Upper lobe of right lung (tissue), 1 donor: ENCODE measurements at regions not wholly inside any gene's neighbourhood (a gene's known extent, or its start where the extent isn't known, plus 50 kb on each side); places are given as distances from the start of the nearest gene placed in this dataset.

Experiments
- ATAC-seq: fragments of 200-7000 bp; cut with Tn5 transposase; one replicate; pipeline ENCODE4 v1.9.1; 2020; ENCODE audit warnings: mild to moderate bottlenecking, moderate library complexity
- DNase-seq: peaks from one replicate; pipeline ENCODE4 v3.0.0-alpha.2; 2020
- H3K27ac ChIP-seq: fragments of 200-600 bp; one replicate; pipeline ENCODE4 v1.8.0; 2022
- H3K27me3 ChIP-seq: fragments of 200-600 bp; one replicate; pipeline ENCODE4 v1.8.0; 2022; ENCODE audit warnings: mild to moderate bottlenecking
- H3K36me3 ChIP-seq: fragments of 200-600 bp; one replicate; pipeline ENCODE4 v1.8.0; 2022
- H3K4me1 ChIP-seq: fragments of 200-600 bp; one replicate; pipeline ENCODE4 v1.8.0; 2022
- H3K4me3 ChIP-seq: fragments of 200-600 bp; one replicate; pipeline ENCODE4 v1.8.0; 2022; ENCODE audit warnings: mild to moderate bottlenecking
- H3K9me3 ChIP-seq: fragments of 200-600 bp; one replicate; pipeline ENCODE4 v1.8.0; 2022
- intact Hi-C: fragments of 100-400 bp; cut with DNase I; formaldehyde crosslinking; loops from one replicate; pipeline ENCODE4 v1.11.0; 2022
- TF ChIP-seq, protein P1 (sequence below): fragments of 200-600 bp; IDR thresholded peaks from one replicate; pipeline ENCODE4 v1.8.0; 2022; ENCODE audit warnings: antibody characterized with exemption
- donor health status: DM: no; HTN: yes; CAD: no; lungs with severe emphysema.

DNA sequence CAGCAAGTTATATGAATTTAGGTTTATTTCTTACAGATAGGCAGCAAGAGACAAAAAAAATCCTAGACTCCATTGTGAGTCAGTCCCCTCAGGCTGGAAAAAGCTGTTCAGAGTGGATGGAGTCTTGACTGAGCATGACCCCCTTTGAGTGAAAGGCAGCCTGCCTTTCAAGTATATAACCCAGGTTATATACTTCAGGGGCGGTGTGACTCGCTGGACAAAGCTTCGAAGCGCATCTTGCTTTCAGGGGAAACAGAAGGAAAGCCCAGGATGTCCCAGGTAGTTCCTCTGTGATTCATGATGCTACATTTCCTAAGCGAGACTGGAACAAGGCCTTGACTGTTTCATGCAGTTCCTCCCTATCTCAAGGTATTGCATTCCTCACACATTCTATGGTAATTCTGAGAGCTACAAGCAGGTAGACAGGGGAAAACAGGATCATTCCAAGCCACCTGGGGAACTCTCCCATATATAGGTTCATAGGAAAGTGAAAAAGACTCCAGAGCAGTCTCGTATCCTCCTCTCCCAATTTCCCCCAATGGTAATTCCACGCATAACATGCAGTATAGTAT, 1244.1 kb upstream of the CDH6 start:
- H3K27ac ChIP-seq: no peak overlapping the region
- no peaks in the 10 kb centered on the region for H3K9me3 ChIP-seq
- ATAC-seq (no peak), DNase-seq (no peak)
- no peaks in the 10 kb centered on the region for H3K27me3 ChIP-seq
- TF ChIP-seq, protein P1, sequence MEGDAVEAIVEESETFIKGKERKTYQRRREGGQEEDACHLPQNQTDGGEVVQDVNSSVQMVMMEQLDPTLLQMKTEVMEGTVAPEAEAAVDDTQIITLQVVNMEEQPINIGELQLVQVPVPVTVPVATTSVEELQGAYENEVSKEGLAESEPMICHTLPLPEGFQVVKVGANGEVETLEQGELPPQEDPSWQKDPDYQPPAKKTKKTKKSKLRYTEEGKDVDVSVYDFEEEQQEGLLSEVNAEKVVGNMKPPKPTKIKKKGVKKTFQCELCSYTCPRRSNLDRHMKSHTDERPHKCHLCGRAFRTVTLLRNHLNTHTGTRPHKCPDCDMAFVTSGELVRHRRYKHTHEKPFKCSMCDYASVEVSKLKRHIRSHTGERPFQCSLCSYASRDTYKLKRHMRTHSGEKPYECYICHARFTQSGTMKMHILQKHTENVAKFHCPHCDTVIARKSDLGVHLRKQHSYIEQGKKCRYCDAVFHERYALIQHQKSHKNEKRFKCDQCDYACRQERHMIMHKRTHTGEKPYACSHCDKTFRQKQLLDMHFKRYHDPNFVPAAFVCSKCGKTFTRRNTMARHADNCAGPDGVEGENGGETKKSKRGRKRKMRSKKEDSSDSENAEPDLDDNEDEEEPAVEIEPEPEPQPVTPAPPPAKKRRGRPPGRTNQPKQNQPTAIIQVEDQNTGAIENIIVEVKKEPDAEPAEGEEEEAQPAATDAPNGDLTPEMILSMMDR: no peak
- H3K4me1 ChIP-seq: no peaks in the 10 kb centered on the region
- intact Hi-C loops: no loop called here
- no peak overlapping the region for H3K4me3 ChIP-seq
- H3K36me3 ChIP-seq: no peaks in the 10 kb centered on the region

DNA sequence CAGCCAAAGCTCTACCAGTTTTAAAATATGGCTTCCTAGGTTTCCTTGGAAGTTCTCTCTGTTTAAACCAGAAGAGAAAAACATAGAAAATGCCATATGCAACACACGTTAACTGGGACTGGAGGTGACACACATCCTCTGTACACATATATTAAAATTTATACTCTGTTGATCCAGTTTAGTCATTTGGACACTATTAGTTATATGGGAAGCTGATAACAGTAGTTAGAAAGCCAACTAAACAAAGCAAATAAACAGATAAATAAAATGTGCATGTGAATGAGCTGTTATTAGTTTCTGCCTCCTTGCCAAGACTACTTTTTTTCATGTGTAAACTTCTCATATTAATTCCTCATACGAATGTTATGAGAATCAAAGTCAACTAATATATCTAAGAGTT, 1249.2 kb upstream of the CDH6 start:
- Histone ChIP-seq H3K36me3 (no peaks in the 10 kb centered on the region), H3K4me1 (no peaks in the 10 kb centered on the region), H3K27ac (no peak overlapping the region), H3K9me3 (no peaks in the 10 kb centered on the region), H3K4me3 (no peak overlapping the region), H3K27me3 (no peaks in the 10 kb centered on the region)
- no peak for DNase-seq
- ATAC-seq: no peak
- intact Hi-C loops: no loop called here
- TF ChIP-seq, protein P1: no peak

DNA sequence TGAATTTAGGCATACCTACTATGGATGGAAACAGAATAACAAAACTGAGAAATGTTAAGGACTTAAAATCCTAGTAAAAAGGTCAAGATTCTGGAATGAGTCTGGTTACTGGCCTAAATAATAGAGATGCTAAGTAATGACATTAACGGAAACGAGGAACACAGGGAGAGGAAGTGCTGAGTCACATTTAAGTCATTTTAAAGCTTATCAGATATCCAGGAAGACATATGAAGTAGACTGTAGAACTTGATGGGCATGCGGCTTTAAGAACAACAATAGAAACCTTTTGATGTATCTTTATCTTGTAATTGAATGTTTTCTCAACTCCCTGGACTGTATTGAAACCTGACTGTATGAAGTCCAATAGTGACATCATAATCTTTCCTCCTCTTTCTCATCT, 1251.4 kb upstream of the CDH6 start:
- no peaks in the 10 kb centered on the region for H3K9me3 ChIP-seq
- intact Hi-C loops: no loop called here
- no peak overlapping the region for H3K27ac ChIP-seq
- H3K4me1 ChIP-seq: no peaks in the 10 kb centered on the region
- no peak for DNase-seq
- no peak for ATAC-seq
- no peak overlapping the region for H3K4me3 ChIP-seq
- no peaks in the 10 kb centered on the region for H3K27me3 ChIP-seq
- TF ChIP-seq, protein P1: no peak
- H3K36me3 ChIP-seq: no peaks in the 10 kb centered on the region

DNA sequence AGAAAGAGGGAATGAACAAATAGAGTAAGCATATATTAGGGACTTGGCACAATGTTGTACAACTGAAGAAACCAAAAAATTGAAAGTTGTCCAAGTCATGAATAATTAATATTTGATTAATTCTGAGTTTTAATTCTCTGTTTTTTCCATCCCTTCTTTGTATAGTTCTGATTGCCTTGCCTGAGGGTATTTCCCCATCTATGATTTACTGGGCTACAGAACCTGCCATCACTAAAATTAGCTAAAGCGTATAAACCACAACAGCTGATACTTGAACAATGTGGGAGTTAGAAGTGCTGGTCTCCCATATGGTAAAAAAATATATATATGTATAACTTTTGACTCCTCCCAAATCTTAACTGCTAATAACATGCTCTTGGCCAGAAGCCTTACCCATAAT, 1253.5 kb upstream of the CDH6 start:
- ATAC-seq: no peak
- intact Hi-C loops: no loop called here

DNA sequence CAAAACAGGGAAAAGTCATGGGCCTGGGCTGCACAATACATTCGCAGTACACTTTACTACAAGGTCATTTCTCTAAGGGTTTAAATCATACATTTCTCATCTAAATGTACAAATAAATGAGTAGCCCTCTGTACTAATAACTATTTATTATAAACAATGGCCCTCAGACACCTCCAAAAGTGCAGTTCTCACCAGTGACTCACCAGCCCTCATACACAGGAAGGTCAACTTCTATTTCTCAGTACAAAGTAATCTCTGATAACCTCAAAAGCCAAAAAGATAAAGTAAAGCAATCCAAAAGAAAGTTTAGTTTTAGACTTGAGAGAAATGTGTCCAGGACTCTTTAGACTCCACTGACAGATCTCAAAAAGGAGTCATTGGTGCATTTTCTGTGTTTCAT, 1258.1 kb upstream of the CDH6 start:
- ATAC-seq (no peak), DNase-seq (no peak)
- H3K36me3 ChIP-seq: no peaks in the 10 kb centered on the region
- no peak overlapping the region for H3K27ac ChIP-seq
- no peaks in the 10 kb centered on the region for H3K9me3 ChIP-seq
- intact Hi-C loops: no loop called here
- H3K4me3 ChIP-seq: no peak overlapping the region
- no peaks in the 10 kb centered on the region for H3K4me1 ChIP-seq
- TF ChIP-seq, protein P1: no peak
- no peaks in the 10 kb centered on the region for H3K27me3 ChIP-seq

More for the DNA sequence above, 1253.5 kb upstream of the CDH6 start:
- no peak overlapping the region for H3K27ac ChIP-seq
- H3K4me3 ChIP-seq: no peak overlapping the region
- no peaks in the 10 kb centered on the region for H3K9me3 ChIP-seq
- no peak for DNase-seq
- H3K27me3 ChIP-seq: no peaks in the 10 kb centered on the region
- no peaks in the 10 kb centered on the region for H3K36me3 ChIP-seq
- TF ChIP-seq, protein P1: no peak
- no peaks in the 10 kb centered on the region for H3K4me1 ChIP-seq

DNA sequence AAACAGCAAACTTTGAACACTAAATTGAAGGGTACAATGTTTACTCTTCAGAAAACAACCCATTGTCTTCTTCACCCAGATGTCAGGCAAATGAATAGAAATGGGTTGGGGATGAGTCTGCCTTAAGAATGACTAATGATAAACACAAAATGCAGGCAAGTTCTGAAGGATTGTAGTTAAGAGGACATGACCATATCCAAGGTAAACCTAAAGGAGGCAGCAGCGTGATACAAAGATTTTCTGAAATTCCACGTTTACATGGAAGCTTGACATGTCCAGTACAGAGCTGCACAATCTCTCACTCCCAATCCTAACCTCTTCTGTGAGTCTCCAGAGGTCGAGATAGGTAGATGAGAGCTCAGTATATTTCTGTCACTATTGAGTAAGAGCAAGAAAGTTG, 1263.2 kb upstream of the CDH6 start:
- Histone ChIP-seq H3K27ac (no peak overlapping the region), H3K4me3 (no peak overlapping the region), H3K36me3 (no peaks in the 10 kb centered on the region), H3K27me3 (no peaks in the 10 kb centered on the region), H3K9me3 (no peaks in the 10 kb centered on the region), H3K4me1 (no peaks in the 10 kb centered on the region)
- ATAC-seq (no peak), DNase-seq (no peak)
- TF ChIP-seq, protein P1: no peak
- intact Hi-C loops: no loop called here
